ENCODE measurements at regions not wholly inside any gene's neighbourhood (a gene's known extent, or its start where the extent isn't known, plus 50 kb on each side); places are given as distances from the start of the nearest gene placed in this dataset.
"Not testable (repeated sequence)": the region's sequence is repeated elsewhere in the genome, so short reads cannot be mapped to it uniquely, and the experiment has no call there.

GRCh38 chr7:46764100-46764936, 817.6 kb downstream of the TNS3 start:
- peak; percentile 96 for FAIRE-seq
- DNase-seq (ENCODE audit: low spot score) = peak; percentile 86

- no peak for FAIRE-seq
- no peak for DNase-seq (ENCODE audit: low spot score)
Observed at GRCh38 chr7:46763344-46763743, 818.6 kb downstream of the TNS3 start.

- DNase-seq (ENCODE audit: low spot score) = no peak
- FAIRE-seq = no peak
Observed at GRCh38 chr7:46759711-46760480, 822.0 kb downstream of the TNS3 start.

GRCh38 chr7:46756996-46757395, 824.9 kb downstream of the TNS3 start:
- no peak for DNase-seq (ENCODE audit: low spot score)
- no peak for FAIRE-seq

- DNase-seq (ENCODE audit: low spot score) (no peak), FAIRE-seq (peak; percentile 90)
Observed at GRCh38 chr7:46756256-46756655, 825.7 kb downstream of the TNS3 start.

- FAIRE-seq (no peak), DNase-seq (ENCODE audit: low spot score) (no peak)
Observed at GRCh38 chr7:46755120-46756034, 826.5 kb downstream of the TNS3 start.

GRCh38 chr7:46754140-46754720, 827.7 kb downstream of the TNS3 start:
- FAIRE-seq (no peak), DNase-seq (ENCODE audit: low spot score) (no peak)

GRCh38 chr7:46753662-46754061, 828.2 kb downstream of the TNS3 start:
- FAIRE-seq = no peak
- no peak for DNase-seq (ENCODE audit: low spot score)

- peak; percentile 66 for DNase-seq (ENCODE audit: low spot score)
- FAIRE-seq = no peak
Observed at GRCh38 chr7:46752881-46753366, 829.0 kb downstream of the TNS3 start.

- FAIRE-seq = not testable (repeated sequence)
- peak; percentile 52 for DNase-seq (ENCODE audit: low spot score)
Observed at GRCh38 chr7:46751927-46752723, 829.8 kb downstream of the TNS3 start.

GRCh38 chr7:46751471-46751870, 830.4 kb upstream of the IGFBP3 start:
- no peak for FAIRE-seq
- DNase-seq (ENCODE audit: low spot score) = no peak

- DNase-seq (ENCODE audit: low spot score) (no peak), FAIRE-seq (peak; percentile 53)
Observed at GRCh38 chr7:46750321-46750865, 829.3 kb upstream of the IGFBP3 start.

GRCh38 chr7:46747869-46748576, 827.0 kb upstream of the IGFBP3 start:
- FAIRE-seq (no peak), DNase-seq (ENCODE audit: low spot score) (no peak)

GRCh38 chr7:46746695-46747687, 825.9 kb upstream of the IGFBP3 start:
- FAIRE-seq (peak; percentile 32), DNase-seq (ENCODE audit: low spot score) (no peak)

GRCh38 chr7:46745707-46746090, 824.6 kb upstream of the IGFBP3 start:
- no peak for DNase-seq (ENCODE audit: low spot score)
- FAIRE-seq = no peak

- FAIRE-seq (no peak), DNase-seq (ENCODE audit: low spot score) (no peak)
Observed at GRCh38 chr7:46744957-46745706, 824.1 kb upstream of the IGFBP3 start.

GRCh38 chr7:46742601-46743000, 821.5 kb upstream of the IGFBP3 start:
- FAIRE-seq = no peak
- no peak for DNase-seq (ENCODE audit: low spot score)

All from urothelium cell line (cell line).